Omental fat pad (tissue), 3 donors: ENCODE measurements at regions not wholly inside any gene's neighbourhood (a gene's known extent, or its start where the extent isn't known, plus 50 kb on each side); places are given as distances from the start of the nearest gene placed in this dataset.

Source experiments
- ATAC-seq: fragments of 150-250 bp; one replicate; pipeline ENCODE4 v1.9.1; 2016; ENCODE audit warnings: mild to moderate bottlenecking, moderate library complexity; ENCODE audit not compliant: low FRiP score
- DNase-seq: peaks from one replicate; pipeline ENCODE4 v3.0.0-alpha.2; 2019; ENCODE audit warnings: low spot score
- TF ChIP-seq, protein P1 (sequence below), 3 donors: fragments of 450-650 bp; IDR thresholded peaks; one replicate each; pipeline ENCODE4 v1.5.1; 2016 to 2017; ENCODE audit warnings: antibody characterized with exemption in 3 of 3, mild to moderate bottlenecking in 3 of 3, moderate library complexity in 2 of 3

DNA sequence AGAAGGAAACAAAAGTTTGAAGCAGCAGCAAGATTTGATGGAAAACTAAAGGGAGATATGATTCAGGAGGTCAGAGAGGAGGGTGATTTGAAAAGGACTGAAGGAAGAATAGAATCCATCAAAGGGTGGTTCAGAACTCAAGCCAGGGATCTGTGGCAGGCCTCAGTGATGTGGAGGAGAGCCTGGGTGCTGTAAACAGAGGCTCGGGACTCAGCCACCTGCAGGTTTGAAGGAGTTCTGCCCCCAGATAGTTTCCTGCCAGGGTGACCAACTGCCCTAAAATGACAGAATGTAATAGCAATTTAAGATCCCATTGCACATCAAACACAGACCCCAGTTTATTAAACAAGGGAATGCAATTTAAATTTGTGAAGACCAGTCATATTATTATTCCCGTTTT, 204.0 kb upstream of the FAT1 start:
- ATAC-seq (no peak), DNase-seq (no peak)
- TF ChIP-seq, protein P1, sequence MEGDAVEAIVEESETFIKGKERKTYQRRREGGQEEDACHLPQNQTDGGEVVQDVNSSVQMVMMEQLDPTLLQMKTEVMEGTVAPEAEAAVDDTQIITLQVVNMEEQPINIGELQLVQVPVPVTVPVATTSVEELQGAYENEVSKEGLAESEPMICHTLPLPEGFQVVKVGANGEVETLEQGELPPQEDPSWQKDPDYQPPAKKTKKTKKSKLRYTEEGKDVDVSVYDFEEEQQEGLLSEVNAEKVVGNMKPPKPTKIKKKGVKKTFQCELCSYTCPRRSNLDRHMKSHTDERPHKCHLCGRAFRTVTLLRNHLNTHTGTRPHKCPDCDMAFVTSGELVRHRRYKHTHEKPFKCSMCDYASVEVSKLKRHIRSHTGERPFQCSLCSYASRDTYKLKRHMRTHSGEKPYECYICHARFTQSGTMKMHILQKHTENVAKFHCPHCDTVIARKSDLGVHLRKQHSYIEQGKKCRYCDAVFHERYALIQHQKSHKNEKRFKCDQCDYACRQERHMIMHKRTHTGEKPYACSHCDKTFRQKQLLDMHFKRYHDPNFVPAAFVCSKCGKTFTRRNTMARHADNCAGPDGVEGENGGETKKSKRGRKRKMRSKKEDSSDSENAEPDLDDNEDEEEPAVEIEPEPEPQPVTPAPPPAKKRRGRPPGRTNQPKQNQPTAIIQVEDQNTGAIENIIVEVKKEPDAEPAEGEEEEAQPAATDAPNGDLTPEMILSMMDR (IDR thresholded peaks at IDR 0.05): no peak

DNA sequence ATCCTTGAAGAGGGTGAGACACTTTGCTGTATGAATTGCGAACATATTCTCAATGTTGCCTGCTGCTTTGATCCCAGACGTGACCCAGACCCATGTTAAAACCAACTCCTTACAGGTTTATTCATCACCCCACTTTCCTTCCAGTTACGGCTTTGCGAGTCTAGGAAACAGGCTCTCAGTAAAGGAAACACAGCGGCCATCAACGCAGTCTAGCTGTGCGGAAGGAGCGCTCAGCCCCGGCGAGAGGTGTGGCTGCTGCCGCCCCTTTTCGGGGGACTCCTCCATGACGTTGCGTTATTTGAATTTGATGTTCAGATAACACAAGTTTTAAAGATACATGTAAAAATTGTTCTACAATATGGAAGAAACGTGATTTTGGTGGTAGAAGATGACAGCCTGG, 206.4 kb upstream of the FAT1 start:
- TF ChIP-seq, protein P1 (IDR thresholded peaks at IDR 0.05): no peak
- no peak for ATAC-seq
- DNase-seq: no peak

DNA sequence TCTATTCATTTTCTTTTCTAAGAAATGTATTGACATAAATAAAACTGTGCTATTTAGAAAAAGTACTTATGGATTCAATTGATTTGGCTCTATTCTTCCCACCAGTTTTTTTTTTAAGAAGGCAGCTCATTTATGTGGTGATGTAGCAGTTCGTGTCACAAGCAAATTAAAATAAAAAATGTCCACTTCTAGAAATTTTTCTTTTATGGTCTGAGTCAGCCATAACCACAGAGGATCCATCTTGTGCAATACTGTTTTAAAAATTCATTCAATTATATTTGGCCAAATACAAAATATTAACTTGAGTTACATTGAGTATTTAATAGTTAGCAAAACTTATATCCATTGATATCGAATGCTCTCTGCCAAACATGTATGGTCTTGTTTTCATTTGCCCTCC, 207.9 kb upstream of the FAT1 start:
- ATAC-seq (no peak), DNase-seq (no peak)
- TF ChIP-seq, protein P1 (IDR thresholded peaks at IDR 0.05): no peak

- TF ChIP-seq, protein P1 (IDR thresholded peaks at IDR 0.05): no peak
- no peak for DNase-seq
- no peak for ATAC-seq
Measured at GRCh38 chr4:186932196-186932595, 208.5 kb upstream of the FAT1 start.

DNA sequence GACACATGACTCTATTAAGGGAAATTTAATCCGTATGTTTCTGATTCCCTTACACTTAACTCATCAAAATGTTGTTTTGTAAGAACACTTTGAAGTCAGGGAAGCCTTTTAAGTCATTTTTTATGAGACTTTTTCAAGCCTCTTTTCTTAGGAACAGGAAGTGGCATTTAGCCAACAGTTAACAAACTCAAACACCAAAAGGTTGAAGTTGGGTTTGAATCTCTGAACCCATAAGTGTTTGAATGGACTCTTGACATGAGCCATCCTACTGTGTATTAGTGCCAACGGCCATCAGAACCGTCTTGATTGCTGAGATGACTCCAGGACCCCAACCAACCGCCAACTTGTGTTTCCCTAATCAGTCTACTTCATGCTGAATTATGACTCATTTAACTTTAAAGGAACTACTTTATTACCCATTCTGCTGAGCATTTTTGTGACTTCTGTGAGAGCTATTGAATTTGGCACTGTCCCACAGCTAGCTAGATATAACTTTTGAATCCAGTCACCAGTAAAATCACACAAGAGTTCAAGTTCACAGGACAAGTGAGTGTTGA, 209.1 kb upstream of the FAT1 start:
- DNase-seq: no peak
- TF ChIP-seq, protein P1 (IDR thresholded peaks at IDR 0.05): no peak
- no peak for ATAC-seq

GRCh38 chr4:186934244-186934643, 210.6 kb upstream of the FAT1 start:
- TF ChIP-seq, protein P1 (IDR thresholded peaks at IDR 0.05): no peak
- DNase-seq (no peak), ATAC-seq (no peak)

DNA sequence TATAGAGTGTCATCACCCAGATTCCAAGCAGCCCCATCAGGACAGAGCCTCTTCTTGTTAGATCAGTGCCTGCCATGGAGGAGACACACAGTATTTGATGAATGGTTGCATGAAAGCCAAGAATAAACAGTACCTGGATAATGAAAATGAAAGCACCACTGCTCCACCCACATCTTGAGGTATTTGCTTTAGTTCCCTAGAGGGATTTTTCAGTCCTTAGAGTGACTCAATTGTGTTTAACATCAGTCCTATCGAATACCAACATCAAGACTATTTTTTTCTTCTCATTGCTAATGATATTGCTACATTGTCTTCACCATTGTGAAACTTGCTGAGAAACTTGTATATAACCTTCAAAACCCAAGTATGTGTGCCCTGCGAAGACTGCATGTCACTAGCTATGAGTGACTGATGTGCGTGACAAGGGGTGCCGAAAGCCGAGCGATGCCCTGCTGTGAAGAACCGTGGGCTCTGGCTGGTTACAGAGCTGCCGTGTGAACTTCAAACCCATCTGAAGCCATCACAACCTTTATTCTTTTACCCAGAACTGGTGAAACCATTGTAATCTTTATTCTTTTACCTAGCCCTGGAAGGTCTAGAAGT, 211.3 kb upstream of the FAT1 start:
- ATAC-seq (no peak), DNase-seq (no peak)
- TF ChIP-seq, protein P1 (IDR thresholded peaks at IDR 0.05): no peak
